Renal pelvis (tissue), 1 donor: ENCODE measurements at regions not wholly inside any gene's neighbourhood (a gene's known extent, or its start where the extent isn't known, plus 50 kb on each side); places are given as distances from the start of the nearest gene placed in this dataset.

Source experiments
- DNase-seq: peaks from one replicate; pipeline ENCODE4 v3.0.0-alpha.2; 2013

GRCh38 chr12:78792052-78792698 is 72.4 kb upstream of the SYT1 start:
- no peak for DNase-seq

- DNase-seq = no peak
Observed at GRCh38 chr12:78793491-78793890, 71.1 kb upstream of the SYT1 start.

- DNase-seq = no peak
Observed at GRCh38 chr12:78793982-78794381, 70.6 kb upstream of the SYT1 start.

- DNase-seq = no peak
Observed at GRCh38 chr12:78795934-78796445, 68.6 kb upstream of the SYT1 start.

- DNase-seq = no peak
Observed at GRCh38 chr12:78797196-78797931, 67.2 kb upstream of the SYT1 start.

- DNase-seq = no peak
Observed at GRCh38 chr12:78799649-78800048, 64.9 kb upstream of the SYT1 start.

GRCh38 chr12:78802593-78802992 is 62.0 kb upstream of the SYT1 start:
- DNase-seq = no peak

- DNase-seq = no peak
Observed at GRCh38 chr12:78804262-78804661, 60.3 kb upstream of the SYT1 start.
